Esophagus squamous epithelium (tissue), 4 donors: ENCODE measurements at regions not wholly inside any gene's neighbourhood (a gene's known extent, or its start where the extent isn't known, plus 50 kb on each side); places are given as distances from the start of the nearest gene placed in this dataset.

ENCODE experiments used
- CTCF ChIP-seq, 6 experiments: fragments of 450-650 bp in 4 of 6; fragments of 200-600 bp in 2 of 6; sonication (generic) in 2 of 6; IDR thresholded peaks; one replicate each; pipeline ENCODE4 v1.5.1; 2016 to 2019; ENCODE audit warnings: antibody characterized with exemption in 6 of 6, mild to moderate bottlenecking in 4 of 6, moderate library complexity in 4 of 6
- POLR2A ChIP-seq, 4 donors: fragments of 450-650 bp; IDR thresholded peaks; one replicate each; pipeline ENCODE4 v1.6.1; 2017; ENCODE audit warnings: antibody characterized with exemption in 4 of 4, mild to moderate bottlenecking in 4 of 4, moderate library complexity in 3 of 4

- no peak for TF ChIP-seq CTCF (IDR thresholded peaks at IDR 0.05)
- no peak for TF ChIP-seq POLR2A (IDR thresholded peaks at IDR 0.05)
These were observed 112.0 kb downstream of the RBFOX3 start for GRCh38 chr17:79498854-79499253.
